VCaP (cell line): ENCODE measurements at regions not wholly inside any gene's neighbourhood (a gene's known extent, or its start where the extent isn't known, plus 50 kb on each side); places are given as distances from the start of the nearest gene placed in this dataset.
A peak's percentile ranks its signal among the peaks of the same experiment; 100 is the strongest.

ENCODE experiments used
- H3K27ac ChIP-seq: fragments of 450-650 bp; 2 replicates; pipeline ENCODE4 v1.5.1; 2017
- CTCF ChIP-seq: fragments of 450-650 bp; conservative IDR thresholded peaks from 2 replicates; pipeline ENCODE4 v1.5.1; 2017; ENCODE audit warnings: mild to moderate bottlenecking, moderate library complexity

GRCh38 chr5:17832949-17833745 lies 198.9 kb downstream of the TAF11L14 start:
- no peak for TF ChIP-seq CTCF
- no peak overlapping the region for H3K27ac ChIP-seq

GRCh38 chr5:17837757-17838156 lies 203.5 kb downstream of the TAF11L14 start:
- no peak overlapping the region for H3K27ac ChIP-seq
- no peak for TF ChIP-seq CTCF

DNA sequence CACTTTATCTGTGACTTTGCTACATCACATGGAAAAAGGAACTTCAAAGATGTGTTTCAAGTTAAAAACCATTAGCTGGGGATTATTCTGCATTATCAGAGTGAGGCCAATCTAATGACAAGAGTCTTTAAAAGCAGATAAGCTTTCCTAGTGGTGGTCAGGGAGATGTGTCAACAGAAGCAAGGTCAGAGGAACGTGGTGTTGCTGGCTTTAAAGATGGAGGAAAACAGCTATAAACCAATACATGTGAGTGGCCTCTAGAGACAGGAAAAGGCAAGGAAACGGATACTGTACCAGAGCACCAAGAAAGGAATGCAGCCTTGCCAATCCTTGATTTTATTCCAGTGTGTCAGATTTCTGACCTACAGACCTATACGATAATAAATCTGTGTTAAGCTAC lies 204.2 kb downstream of the TAF11L14 start:
- 0 out of 2 replicates have a peak, but pooled peaks have one; percentile 12 for TF ChIP-seq CTCF
- H3K27ac ChIP-seq = no peak overlapping the region

GRCh38 chr5:17839848-17840247 lies 205.6 kb downstream of the TAF11L14 start:
- no peak for TF ChIP-seq CTCF
- H3K27ac ChIP-seq = no peak overlapping the region

DNA sequence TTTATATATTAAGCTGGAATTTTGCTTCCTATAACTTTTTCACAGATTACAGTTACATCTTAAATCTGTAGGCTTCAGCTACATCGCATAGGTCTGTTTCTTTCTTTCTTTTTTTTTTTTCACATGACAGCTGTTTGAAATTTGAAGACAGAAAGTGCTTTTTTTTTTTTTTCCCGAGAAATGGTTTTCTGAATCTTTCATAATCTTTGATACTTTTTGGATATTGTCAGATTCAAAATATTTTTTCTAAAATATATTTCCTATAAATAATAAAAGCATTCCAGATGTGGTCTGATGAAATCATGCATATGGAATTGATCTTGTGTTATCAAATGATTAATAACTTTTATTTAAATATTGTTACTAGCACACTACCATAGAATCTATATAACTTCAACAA lies 212.2 kb downstream of the TAF11L14 start:
- no peak for TF ChIP-seq CTCF
- H3K27ac ChIP-seq = no peak overlapping the region

DNA sequence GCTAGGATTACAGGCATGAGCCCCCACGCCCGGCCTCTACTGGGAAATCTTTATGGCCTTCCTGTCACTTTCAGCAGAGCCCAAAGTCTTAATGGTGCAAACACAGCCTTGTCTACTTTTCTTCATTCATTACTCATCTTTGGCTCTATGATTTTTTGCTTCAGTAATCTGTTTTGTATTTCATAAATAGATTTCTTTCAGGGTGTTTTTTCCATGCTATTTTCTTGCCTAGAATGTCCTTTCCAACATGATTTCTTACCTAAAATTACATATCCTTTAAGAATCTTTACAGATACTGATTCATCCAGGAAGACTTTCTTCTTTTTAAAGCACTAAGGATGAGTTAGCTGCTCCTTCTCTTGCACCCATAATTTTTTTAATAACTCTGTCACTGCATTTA lies 213.0 kb downstream of the TAF11L14 start:
- no peak overlapping the region for H3K27ac ChIP-seq
- TF ChIP-seq CTCF = no peak

DNA sequence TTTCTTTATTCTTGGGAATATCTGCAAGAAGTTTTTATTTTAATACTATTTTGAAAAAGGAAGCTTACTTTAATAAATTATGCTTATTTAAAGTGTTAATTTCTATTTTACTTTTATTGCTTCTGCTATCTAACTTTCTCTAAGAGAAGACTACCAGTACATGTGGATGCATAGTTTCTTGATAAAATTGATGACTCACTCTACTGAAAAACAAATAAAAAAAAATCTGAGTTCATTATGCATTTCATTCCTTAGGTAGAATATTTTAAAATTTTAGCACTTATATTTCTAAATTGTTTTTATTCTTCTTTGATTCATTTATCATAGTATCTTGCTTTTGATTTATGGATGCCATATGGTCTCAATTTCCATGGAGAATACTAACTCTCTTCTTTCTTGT lies 217.9 kb downstream of the TAF11L14 start:
- no peak overlapping the region for H3K27ac ChIP-seq
- no peak for TF ChIP-seq CTCF
